H1 (cell line): ENCODE measurements at regions not wholly inside any gene's neighbourhood (a gene's known extent, or its start where the extent isn't known, plus 50 kb on each side); places are given as distances from the start of the nearest gene placed in this dataset.

Experiments
- CHD1 ChIP-seq: IDR thresholded peaks from 2 replicates; pipeline ENCODE4 v1.6.1; 2012; ENCODE audit warnings: low read depth, low read length, improper control_type of control experiment
- FOSL1 ChIP-seq: IDR thresholded peaks from 2 replicates; pipeline ENCODE4 v1.6.1; 2011; ENCODE audit warnings: mild to moderate bottlenecking, low read depth, low read length, moderate library complexity; ENCODE audit not compliant: insufficient read depth
- GABPA ChIP-seq: IDR thresholded peaks from 2 replicates; pipeline ENCODE4 v1.6.1; 2011; ENCODE audit warnings: mild to moderate bottlenecking, low read length, moderate library complexity, borderline replicate concordance; ENCODE audit not compliant: insufficient read depth
- GTF2F1 ChIP-seq: IDR thresholded peaks from 2 replicates; pipeline ENCODE4 v1.6.1; 2012; ENCODE audit warnings: low read depth, low read length, improper control_type of control experiment, borderline replicate concordance
- HDAC6 ChIP-seq: IDR thresholded peaks from one replicate; pipeline ENCODE4 v1.7.1; 2012; ENCODE audit warnings: low read depth, mild to moderate bottlenecking, inconsistent platforms, low read length, moderate library complexity
- JUN ChIP-seq: IDR thresholded peaks from 2 replicates; pipeline ENCODE4 v1.6.1; 2011; ENCODE audit warnings: low read depth, mild to moderate bottlenecking, improper control_type of control experiment, low read length
- SIN3A ChIP-seq, 2 experiments: IDR thresholded peaks in 1 of 2; conservative IDR thresholded peaks in 1 of 2; 2 replicates each; pipeline ENCODE4 v1.6.1; 2011 to 2012; ENCODE audit warnings: low read length in 2 of 2, improper control_type of control experiment in 1 of 2, low read depth in 1 of 2, mild to moderate bottlenecking in 1 of 2
- TAF1 ChIP-seq: IDR thresholded peaks from 2 replicates; pipeline ENCODE4 v1.6.1; 2011; ENCODE audit warnings: mild to moderate bottlenecking, low read depth, low read length
- TAF7 ChIP-seq: optimal IDR thresholded peaks from 2 replicates; pipeline ENCODE3; 2011; ENCODE audit warnings: low read depth, mild to moderate bottlenecking, inconsistent platforms, low read length, moderate library complexity, borderline replicate concordance
- TF ChIP-seq, protein P1 (sequence below): fragments of 300-600 bp; sonication (generic); IDR thresholded peaks from 2 replicates; pipeline ENCODE4 v1.7.1; 2012; ENCODE audit warnings: low read length, moderate library complexity, mild to moderate bottlenecking, inconsistent platforms; ENCODE audit not compliant: insufficient replicate concordance
- TF ChIP-seq, protein P2 (sequence below): IDR thresholded peaks from 2 replicates; pipeline ENCODE4 v1.6.1; 2011; ENCODE audit warnings: low read length, improper control_type of control experiment

DNA sequence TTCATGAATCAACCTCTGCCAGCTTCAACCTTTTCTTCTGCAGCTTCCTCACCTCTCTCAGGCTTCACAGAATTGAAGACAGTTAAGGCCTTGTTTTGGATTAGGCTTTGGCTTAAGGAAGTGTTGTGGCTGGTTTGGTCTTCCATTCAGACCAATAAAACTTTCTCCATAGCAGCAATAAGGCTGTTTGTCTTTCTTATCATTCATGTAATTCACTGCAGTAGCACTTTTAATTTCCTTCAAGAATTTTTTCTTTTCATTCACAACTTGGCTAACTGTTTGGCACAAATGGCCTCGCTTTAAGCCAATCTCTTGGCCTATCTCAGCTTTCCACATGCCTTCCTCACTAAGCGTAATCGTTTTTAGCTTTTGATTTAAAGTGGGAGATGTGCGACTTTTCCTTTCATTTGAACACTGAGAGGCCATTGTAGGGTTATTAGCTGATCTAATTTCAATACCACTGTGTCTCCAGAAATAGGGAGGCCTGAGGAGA is 229.5 kb downstream of the IPO8 start (continued):
- TF ChIP-seq, protein P1, sequence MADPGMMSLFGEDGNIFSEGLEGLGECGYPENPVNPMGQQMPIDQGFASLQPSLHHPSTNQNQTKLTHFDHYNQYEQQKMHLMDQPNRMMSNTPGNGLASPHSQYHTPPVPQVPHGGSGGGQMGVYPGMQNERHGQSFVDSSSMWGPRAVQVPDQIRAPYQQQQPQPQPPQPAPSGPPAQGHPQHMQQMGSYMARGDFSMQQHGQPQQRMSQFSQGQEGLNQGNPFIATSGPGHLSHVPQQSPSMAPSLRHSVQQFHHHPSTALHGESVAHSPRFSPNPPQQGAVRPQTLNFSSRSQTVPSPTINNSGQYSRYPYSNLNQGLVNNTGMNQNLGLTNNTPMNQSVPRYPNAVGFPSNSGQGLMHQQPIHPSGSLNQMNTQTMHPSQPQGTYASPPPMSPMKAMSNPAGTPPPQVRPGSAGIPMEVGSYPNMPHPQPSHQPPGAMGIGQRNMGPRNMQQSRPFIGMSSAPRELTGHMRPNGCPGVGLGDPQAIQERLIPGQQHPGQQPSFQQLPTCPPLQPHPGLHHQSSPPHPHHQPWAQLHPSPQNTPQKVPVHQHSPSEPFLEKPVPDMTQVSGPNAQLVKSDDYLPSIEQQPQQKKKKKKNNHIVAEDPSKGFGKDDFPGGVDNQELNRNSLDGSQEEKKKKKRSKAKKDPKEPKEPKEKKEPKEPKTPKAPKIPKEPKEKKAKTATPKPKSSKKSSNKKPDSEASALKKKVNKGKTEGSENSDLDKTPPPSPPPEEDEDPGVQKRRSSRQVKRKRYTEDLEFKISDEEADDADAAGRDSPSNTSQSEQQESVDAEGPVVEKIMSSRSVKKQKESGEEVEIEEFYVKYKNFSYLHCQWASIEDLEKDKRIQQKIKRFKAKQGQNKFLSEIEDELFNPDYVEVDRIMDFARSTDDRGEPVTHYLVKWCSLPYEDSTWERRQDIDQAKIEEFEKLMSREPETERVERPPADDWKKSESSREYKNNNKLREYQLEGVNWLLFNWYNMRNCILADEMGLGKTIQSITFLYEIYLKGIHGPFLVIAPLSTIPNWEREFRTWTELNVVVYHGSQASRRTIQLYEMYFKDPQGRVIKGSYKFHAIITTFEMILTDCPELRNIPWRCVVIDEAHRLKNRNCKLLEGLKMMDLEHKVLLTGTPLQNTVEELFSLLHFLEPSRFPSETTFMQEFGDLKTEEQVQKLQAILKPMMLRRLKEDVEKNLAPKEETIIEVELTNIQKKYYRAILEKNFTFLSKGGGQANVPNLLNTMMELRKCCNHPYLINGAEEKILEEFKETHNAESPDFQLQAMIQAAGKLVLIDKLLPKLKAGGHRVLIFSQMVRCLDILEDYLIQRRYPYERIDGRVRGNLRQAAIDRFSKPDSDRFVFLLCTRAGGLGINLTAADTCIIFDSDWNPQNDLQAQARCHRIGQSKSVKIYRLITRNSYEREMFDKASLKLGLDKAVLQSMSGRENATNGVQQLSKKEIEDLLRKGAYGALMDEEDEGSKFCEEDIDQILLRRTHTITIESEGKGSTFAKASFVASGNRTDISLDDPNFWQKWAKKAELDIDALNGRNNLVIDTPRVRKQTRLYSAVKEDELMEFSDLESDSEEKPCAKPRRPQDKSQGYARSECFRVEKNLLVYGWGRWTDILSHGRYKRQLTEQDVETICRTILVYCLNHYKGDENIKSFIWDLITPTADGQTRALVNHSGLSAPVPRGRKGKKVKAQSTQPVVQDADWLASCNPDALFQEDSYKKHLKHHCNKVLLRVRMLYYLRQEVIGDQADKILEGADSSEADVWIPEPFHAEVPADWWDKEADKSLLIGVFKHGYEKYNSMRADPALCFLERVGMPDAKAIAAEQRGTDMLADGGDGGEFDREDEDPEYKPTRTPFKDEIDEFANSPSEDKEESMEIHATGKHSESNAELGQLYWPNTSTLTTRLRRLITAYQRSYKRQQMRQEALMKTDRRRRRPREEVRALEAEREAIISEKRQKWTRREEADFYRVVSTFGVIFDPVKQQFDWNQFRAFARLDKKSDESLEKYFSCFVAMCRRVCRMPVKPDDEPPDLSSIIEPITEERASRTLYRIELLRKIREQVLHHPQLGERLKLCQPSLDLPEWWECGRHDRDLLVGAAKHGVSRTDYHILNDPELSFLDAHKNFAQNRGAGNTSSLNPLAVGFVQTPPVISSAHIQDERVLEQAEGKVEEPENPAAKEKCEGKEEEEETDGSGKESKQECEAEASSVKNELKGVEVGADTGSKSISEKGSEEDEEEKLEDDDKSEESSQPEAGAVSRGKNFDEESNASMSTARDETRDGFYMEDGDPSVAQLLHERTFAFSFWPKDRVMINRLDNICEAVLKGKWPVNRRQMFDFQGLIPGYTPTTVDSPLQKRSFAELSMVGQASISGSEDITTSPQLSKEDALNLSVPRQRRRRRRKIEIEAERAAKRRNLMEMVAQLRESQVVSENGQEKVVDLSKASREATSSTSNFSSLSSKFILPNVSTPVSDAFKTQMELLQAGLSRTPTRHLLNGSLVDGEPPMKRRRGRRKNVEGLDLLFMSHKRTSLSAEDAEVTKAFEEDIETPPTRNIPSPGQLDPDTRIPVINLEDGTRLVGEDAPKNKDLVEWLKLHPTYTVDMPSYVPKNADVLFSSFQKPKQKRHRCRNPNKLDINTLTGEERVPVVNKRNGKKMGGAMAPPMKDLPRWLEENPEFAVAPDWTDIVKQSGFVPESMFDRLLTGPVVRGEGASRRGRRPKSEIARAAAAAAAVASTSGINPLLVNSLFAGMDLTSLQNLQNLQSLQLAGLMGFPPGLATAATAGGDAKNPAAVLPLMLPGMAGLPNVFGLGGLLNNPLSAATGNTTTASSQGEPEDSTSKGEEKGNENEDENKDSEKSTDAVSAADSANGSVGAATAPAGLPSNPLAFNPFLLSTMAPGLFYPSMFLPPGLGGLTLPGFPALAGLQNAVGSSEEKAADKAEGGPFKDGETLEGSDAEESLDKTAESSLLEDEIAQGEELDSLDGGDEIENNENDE = no peak
- TF ChIP-seq CHD1 = no peak
- no peak for TF ChIP-seq FOSL1
- TF ChIP-seq GABPA = no peak
- no peak for TF ChIP-seq GTF2F1
- TF ChIP-seq HDAC6 = no peak
- no peak for TF ChIP-seq TAF7
- TF ChIP-seq SIN3A (conservative IDR thresholded peaks at IDR 0.05 in 1 of 2, IDR thresholded peaks at IDR 0.05 in 1 of 2; ENCODE audit: low read depth in 1 of 2, low read length in 2 of 2) = no peak
- TF ChIP-seq TAF1 = no peak
- TF ChIP-seq, protein P2, sequence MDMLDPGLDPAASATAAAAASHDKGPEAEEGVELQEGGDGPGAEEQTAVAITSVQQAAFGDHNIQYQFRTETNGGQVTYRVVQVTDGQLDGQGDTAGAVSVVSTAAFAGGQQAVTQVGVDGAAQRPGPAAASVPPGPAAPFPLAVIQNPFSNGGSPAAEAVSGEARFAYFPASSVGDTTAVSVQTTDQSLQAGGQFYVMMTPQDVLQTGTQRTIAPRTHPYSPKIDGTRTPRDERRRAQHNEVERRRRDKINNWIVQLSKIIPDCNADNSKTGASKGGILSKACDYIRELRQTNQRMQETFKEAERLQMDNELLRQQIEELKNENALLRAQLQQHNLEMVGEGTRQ = no peak
- no peak for TF ChIP-seq JUN
